Ovary (tissue), 7 donors: ENCODE measurements at regions not wholly inside any gene's neighbourhood (a gene's known extent, or its start where the extent isn't known, plus 50 kb on each side); places are given as distances from the start of the nearest gene placed in this dataset.

Experiments used
- DNase-seq, 5 donors: peaks; one replicate each; pipeline ENCODE4 v3.0.0-alpha.2; 2019 to 2020
- H3K27ac ChIP-seq, 2 donors: fragments of 200-600 bp; one replicate each; pipeline versions ENCODE4 v1.5.1 to v1.8.0; 2019 to 2022
- H3K27me3 ChIP-seq: fragments of 200-600 bp; one replicate; pipeline ENCODE4 v1.8.0; 2022
- H3K36me3 ChIP-seq: fragments of 200-600 bp; sonication (generic); one replicate; pipeline ENCODE4 v1.5.1; 2019
- H3K4me1 ChIP-seq: one replicate; pipeline ENCODE4 v1.8.1; 2013; ENCODE audit warnings: mild to moderate bottlenecking, moderate library complexity; ENCODE audit not compliant: insufficient read depth
- H3K4me3 ChIP-seq: fragments of 200-600 bp; sonication (generic); one replicate; pipeline ENCODE4 v1.5.1; 2017
- H3K9me3 ChIP-seq, 2 donors: fragments of 200-600 bp in 1 of 2; sonication (generic) in 1 of 2; one replicate each; pipeline versions ENCODE4 v1.5.1 to v1.8.1; 2013 to 2019; ENCODE audit warnings: mild to moderate bottlenecking in 1 of 2, moderate library complexity in 1 of 2
- CTCF ChIP-seq, 3 donors: fragments of 450-650 bp in 2 of 3; fragments of 200-600 bp in 1 of 3; IDR thresholded peaks; one replicate each; pipeline versions ENCODE4 v1.5.1 to v1.8.0; 2016 to 2022; ENCODE audit warnings: antibody characterized with exemption in 3 of 3, mild to moderate bottlenecking in 1 of 3
- EP300 ChIP-seq: sonication (generic); formaldehyde crosslinking; IDR thresholded peaks from one replicate; pipeline ENCODE4 v1.6.1; 2017; ENCODE audit warnings: antibody characterized with exemption
- POLR2A ChIP-seq: fragments of 450-650 bp; IDR thresholded peaks from one replicate; pipeline ENCODE4 v1.6.1; 2017; ENCODE audit warnings: antibody characterized with exemption, mild to moderate bottlenecking, moderate library complexity
- WGBS, 3 donors: extraction: QIAGEN DNeasy Blood & Tissue Kit in 1 of 3; methylation state at CpG; one replicate each; pipeline versions ENCODE4 v1.1.5 to v1.1.7; 2013 to 2017; 5-methylcytosine and 5-hydroxymethylcytosine counted together
- intact Hi-C, 4 donors: fragments of 100-400 bp; cut with DNase I; formaldehyde crosslinking; loops; one replicate each; pipeline versions ENCODE4 v1.11.0 to v1.15.1; 2022 to 2023
- donor health status: DM: no; HTN: no; CAD: no; lungs with moderate emphysema.
- donor health status: DM: no; HTN: no; CAD: no.
- donor health status: Bipolar disorder and iron deficiency.
- donor health status: DM: no; HTN: no; CAD: no.
- donor health status: DM: yes; HTN: yes; CAD: no.

DNA sequence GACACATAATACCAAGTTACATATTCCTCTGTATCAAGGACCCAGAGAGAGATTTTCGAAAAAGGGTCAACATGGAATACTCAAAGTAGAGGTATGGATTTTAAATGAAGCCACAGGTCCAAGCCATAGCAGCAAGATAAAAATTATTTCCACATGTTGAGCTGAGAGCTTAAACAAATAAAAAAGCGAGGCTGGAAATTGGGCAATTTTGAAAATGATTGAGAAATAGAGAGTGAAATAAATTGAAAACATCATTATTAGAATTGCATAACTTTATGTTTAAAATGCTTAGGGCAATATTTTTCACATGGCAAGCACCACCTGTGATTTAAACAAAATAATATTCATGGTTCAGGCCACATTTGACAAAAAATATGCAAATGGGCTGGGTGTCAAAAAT is 1251.0 kb upstream of the USP15 start:
- intact Hi-C loops: no loop called here
- Histone ChIP-seq H3K4me3 (no peak overlapping the region), H3K4me1 (no peaks in the 10 kb centered on the region), H3K9me3 (no peaks in the 10 kb centered on the region), H3K27me3 (no peaks in the 10 kb centered on the region), H3K27ac (no peak overlapping the region), H3K36me3 (no peaks in the 10 kb centered on the region)
- TF ChIP-seq POLR2A (no peak), EP300 (no peak), CTCF (IDR thresholded peaks at IDR 0.05) (no peak)
- no peak for DNase-seq
- 82 to 88% (median 85%) methylated on average over 2 of the region's 2 CpGs for WGBS, 3 donors

GRCh38 chr12:61011767-61012423 is 1248.3 kb upstream of the USP15 start:
- no peak for DNase-seq
- intact Hi-C loops: no loop called here
- Histone ChIP-seq H3K9me3 (no peaks in the 10 kb centered on the region), H3K27ac (no peak overlapping the region), H3K4me1 (no peaks in the 10 kb centered on the region), H3K27me3 (no peaks in the 10 kb centered on the region), H3K4me3 (no peak overlapping the region), H3K36me3 (no peaks in the 10 kb centered on the region)
- WGBS, 3 donors: 66 to 83% (median 76%) methylated on average over 2 of the region's 2 CpGs
- TF ChIP-seq CTCF (IDR thresholded peaks at IDR 0.05) (no peak), POLR2A (no peak)

GRCh38 chr12:61018571-61018970 is 1241.6 kb upstream of the USP15 start:
- TF ChIP-seq POLR2A (no peak), EP300 (no peak), CTCF (IDR thresholded peaks at IDR 0.05) (no peak)
- Histone ChIP-seq H3K36me3 (no peaks in the 10 kb centered on the region), H3K27ac (no peak overlapping the region), H3K9me3 (no peaks in the 10 kb centered on the region), H3K4me3 (no peak overlapping the region), H3K4me1 (no peaks in the 10 kb centered on the region), H3K27me3 (no peaks in the 10 kb centered on the region)
- no peak for DNase-seq
- intact Hi-C loops: no loop called here

GRCh38 chr12:61023231-61023630 is 1237.0 kb upstream of the USP15 start:
- peak in 1 of 5 donors; percentile 13 for DNase-seq
- TF ChIP-seq POLR2A: no peak
- TF ChIP-seq EP300: no peak
- no peak for TF ChIP-seq CTCF (IDR thresholded peaks at IDR 0.05)
- 80 to 85% (median 81%) methylated on average over 15 of the region's 15 CpGs for WGBS, 3 donors
- Histone ChIP-seq H3K9me3 (no peaks in the 10 kb centered on the region), H3K36me3 (no peaks in the 10 kb centered on the region), H3K27ac (no peak overlapping the region), H3K27me3 (no peaks in the 10 kb centered on the region), H3K4me3 (no peak overlapping the region), H3K4me1 (no peaks in the 10 kb centered on the region)
- intact Hi-C loops: no loop called here
